HCT116 (cell line): ENCODE measurements at regions not wholly inside any gene's neighbourhood (a gene's known extent, or its start where the extent isn't known, plus 50 kb on each side); places are given as distances from the start of the nearest gene placed in this dataset.

Experiments
- EGR1 ChIP-seq: IDR thresholded peaks from 2 replicates; pipeline ENCODE4 v1.6.1; 2012; ENCODE audit warnings: low read depth
- ELF1 ChIP-seq: IDR thresholded peaks from 2 replicates; pipeline ENCODE4 v1.6.1; 2012; ENCODE audit warnings: low read depth, borderline replicate concordance
- EZH2phosphoT487 ChIP-seq: fragments of 200-600 bp; IDR thresholded peaks from 2 replicates; pipeline ENCODE4 v1.6.1; 2018; ENCODE audit warnings: antibody characterized with exemption, borderline replicate concordance
- POLR2A ChIP-seq: IDR thresholded peaks from 2 replicates; pipeline ENCODE4 v1.7.0; 2011; ENCODE audit warnings: borderline replicate concordance; ENCODE audit not compliant: insufficient read depth, insufficient read length; ENCODE audit errors: extremely low read depth
- POLR2AphosphoS5 ChIP-seq: IDR thresholded peaks from 2 replicates; pipeline ENCODE4 v1.6.1; 2011; ENCODE audit warnings: mild to moderate bottlenecking, low read depth, low read length, moderate library complexity
- SIN3A ChIP-seq: IDR thresholded peaks from 2 replicates; pipeline ENCODE4 v1.6.1; 2012; ENCODE audit warnings: low read depth
- SRF ChIP-seq: IDR thresholded peaks from 2 replicates; pipeline ENCODE4 v1.6.1; 2012; ENCODE audit warnings: low read depth
- YY1 ChIP-seq: IDR thresholded peaks from 2 replicates; pipeline ENCODE4 v1.6.1; 2011; ENCODE audit warnings: low read length, low read depth, moderate library complexity, mild to moderate bottlenecking; ENCODE audit not compliant: insufficient replicate concordance; ENCODE audit errors: extremely low read depth
- TF ChIP-seq, protein P1 (sequence below): IDR thresholded peaks from 2 replicates; pipeline ENCODE4 v1.6.1; 2012; ENCODE audit warnings: low read depth
- TF ChIP-seq, protein P2 (sequence below), 3 experiments: fragments of 200-600 bp in 1 of 3; sonication (generic) in 1 of 3; IDR thresholded peaks in 2 of 3; conservative IDR thresholded peaks in 1 of 3; 2 replicates each; pipeline ENCODE4 v1.5.1; 2012 to 2017; ENCODE audit warnings: low read depth in 2 of 3, low read length in 2 of 3, antibody characterized with exemption in 1 of 3, borderline replicate concordance in 1 of 3, control low read depth in 1 of 3, mild to moderate bottlenecking in 1 of 3, mixed read lengths in 1 of 3, mixed run types in 1 of 3, moderate library complexity in 1 of 3; ENCODE audit not compliant: insufficient read depth in 1 of 3
- TF ChIP-seq, protein P3 (sequence below): IDR thresholded peaks from 2 replicates; pipeline ENCODE4 v1.6.1; 2012

DNA sequence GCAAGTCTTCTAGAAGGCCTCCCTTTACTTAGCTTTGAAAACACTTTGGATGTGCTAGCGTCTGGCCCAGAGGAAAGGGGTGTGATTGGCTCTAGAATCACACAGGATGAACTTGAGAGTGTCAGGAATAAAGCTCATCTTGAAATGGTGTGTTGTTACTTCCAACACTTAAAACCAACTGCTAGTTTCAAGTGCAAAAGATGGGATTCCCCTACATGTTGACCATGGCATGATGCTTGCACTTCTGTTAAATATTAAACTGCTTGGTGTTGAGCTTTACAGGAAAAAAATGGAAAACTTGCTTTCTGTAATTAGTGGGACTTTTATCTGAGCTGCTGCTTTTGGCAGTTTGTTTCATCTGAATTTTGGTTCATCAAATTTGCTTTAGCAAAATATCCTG lies 261.1 kb downstream of the MED10 start:
- TF ChIP-seq, protein P1, sequence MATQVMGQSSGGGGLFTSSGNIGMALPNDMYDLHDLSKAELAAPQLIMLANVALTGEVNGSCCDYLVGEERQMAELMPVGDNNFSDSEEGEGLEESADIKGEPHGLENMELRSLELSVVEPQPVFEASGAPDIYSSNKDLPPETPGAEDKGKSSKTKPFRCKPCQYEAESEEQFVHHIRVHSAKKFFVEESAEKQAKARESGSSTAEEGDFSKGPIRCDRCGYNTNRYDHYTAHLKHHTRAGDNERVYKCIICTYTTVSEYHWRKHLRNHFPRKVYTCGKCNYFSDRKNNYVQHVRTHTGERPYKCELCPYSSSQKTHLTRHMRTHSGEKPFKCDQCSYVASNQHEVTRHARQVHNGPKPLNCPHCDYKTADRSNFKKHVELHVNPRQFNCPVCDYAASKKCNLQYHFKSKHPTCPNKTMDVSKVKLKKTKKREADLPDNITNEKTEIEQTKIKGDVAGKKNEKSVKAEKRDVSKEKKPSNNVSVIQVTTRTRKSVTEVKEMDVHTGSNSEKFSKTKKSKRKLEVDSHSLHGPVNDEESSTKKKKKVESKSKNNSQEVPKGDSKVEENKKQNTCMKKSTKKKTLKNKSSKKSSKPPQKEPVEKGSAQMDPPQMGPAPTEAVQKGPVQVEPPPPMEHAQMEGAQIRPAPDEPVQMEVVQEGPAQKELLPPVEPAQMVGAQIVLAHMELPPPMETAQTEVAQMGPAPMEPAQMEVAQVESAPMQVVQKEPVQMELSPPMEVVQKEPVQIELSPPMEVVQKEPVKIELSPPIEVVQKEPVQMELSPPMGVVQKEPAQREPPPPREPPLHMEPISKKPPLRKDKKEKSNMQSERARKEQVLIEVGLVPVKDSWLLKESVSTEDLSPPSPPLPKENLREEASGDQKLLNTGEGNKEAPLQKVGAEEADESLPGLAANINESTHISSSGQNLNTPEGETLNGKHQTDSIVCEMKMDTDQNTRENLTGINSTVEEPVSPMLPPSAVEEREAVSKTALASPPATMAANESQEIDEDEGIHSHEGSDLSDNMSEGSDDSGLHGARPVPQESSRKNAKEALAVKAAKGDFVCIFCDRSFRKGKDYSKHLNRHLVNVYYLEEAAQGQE, result no peak
- TF ChIP-seq POLR2A, result no peak
- TF ChIP-seq, protein P2, sequence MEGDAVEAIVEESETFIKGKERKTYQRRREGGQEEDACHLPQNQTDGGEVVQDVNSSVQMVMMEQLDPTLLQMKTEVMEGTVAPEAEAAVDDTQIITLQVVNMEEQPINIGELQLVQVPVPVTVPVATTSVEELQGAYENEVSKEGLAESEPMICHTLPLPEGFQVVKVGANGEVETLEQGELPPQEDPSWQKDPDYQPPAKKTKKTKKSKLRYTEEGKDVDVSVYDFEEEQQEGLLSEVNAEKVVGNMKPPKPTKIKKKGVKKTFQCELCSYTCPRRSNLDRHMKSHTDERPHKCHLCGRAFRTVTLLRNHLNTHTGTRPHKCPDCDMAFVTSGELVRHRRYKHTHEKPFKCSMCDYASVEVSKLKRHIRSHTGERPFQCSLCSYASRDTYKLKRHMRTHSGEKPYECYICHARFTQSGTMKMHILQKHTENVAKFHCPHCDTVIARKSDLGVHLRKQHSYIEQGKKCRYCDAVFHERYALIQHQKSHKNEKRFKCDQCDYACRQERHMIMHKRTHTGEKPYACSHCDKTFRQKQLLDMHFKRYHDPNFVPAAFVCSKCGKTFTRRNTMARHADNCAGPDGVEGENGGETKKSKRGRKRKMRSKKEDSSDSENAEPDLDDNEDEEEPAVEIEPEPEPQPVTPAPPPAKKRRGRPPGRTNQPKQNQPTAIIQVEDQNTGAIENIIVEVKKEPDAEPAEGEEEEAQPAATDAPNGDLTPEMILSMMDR (IDR thresholded peaks at IDR 0.05 in 2 of 3, conservative IDR thresholded peaks at IDR 0.05 in 1 of 3; ENCODE audit: borderline replicate concordance in 1 of 3, insufficient read depth in 1 of 3, low read depth in 2 of 3, low read length in 2 of 3), result no peak
- no peak for TF ChIP-seq SRF
- no peak for TF ChIP-seq POLR2AphosphoS5
- no peak for TF ChIP-seq SIN3A
- TF ChIP-seq, protein P3, sequence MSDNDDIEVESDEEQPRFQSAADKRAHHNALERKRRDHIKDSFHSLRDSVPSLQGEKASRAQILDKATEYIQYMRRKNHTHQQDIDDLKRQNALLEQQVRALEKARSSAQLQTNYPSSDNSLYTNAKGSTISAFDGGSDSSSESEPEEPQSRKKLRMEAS, result no peak
- no peak for TF ChIP-seq EZH2phosphoT487
- no peak for TF ChIP-seq YY1
- no peak for TF ChIP-seq EGR1
- no peak for TF ChIP-seq ELF1
